ENCODE measurements at regions not wholly inside any gene's neighbourhood (a gene's known extent, or its start where the extent isn't known, plus 50 kb on each side); places are given as distances from the start of the nearest gene placed in this dataset.

GRCh38 chr5:71925608-71926091, 181.6 kb upstream of the MAP1B start:
- TF ChIP-seq CTCF (conservative IDR thresholded peaks at IDR 0.05 in 1 of 2, IDR thresholded peaks at IDR 0.05 in 1 of 2; ENCODE audit: low read depth in 1 of 2, low read length in 2 of 2) (no peak), EZH2 (IDR thresholded peaks at IDR 0.05; ENCODE audit: low read length, missing control alignments) (no peak)
